ENCODE measurements at regions not wholly inside any gene's neighbourhood (a gene's known extent, or its start where the extent isn't known, plus 50 kb on each side); places are given as distances from the start of the nearest gene placed in this dataset.

DNA sequence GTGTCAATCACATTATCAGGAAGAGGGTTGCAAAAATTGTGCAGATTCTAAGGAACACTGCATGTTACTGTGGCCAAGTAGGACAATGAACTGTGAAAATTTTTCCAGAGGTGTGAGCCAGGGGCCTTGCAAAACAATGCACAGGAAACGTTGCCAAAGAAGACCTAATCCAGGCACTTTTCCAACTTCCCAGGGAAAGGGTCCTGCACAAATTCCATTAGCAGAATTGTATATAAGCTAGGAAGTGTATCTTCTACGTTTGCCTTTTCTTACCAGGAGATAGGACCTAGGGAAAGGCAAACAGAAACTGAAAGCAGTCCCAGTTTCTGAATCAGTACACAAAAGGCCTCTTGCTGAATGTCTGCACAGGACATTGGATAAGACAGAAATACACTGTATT lies 1888.3 kb upstream of the CELF4 start:
- Histone ChIP-seq H3K27me3 (ENCODE audit: insufficient read depth, low read length) (no peaks in the 10 kb centered on the region), H3F3A (ENCODE audit: insufficient read depth, low read length) (no peaks in the 10 kb centered on the region), H3K4me1 (ENCODE audit: insufficient read depth, low read length, severe bottlenecking) (no peaks in the 10 kb centered on the region), H4K20me1 (ENCODE audit: insufficient read depth, low read length) (no peaks in the 10 kb centered on the region), H3K9me2 (ENCODE audit: low read depth, low read length) (no peaks in the 10 kb centered on the region), H2AFZ (ENCODE audit: low read length) (no peak overlapping the region), H3K9ac (ENCODE audit: low read length) (no peak overlapping the region), H3K79me2 (ENCODE audit: insufficient read depth, low read length) (no peaks in the 10 kb centered on the region), H3K4me2 (ENCODE audit: low read length) (no peak overlapping the region), H3K36me3 (ENCODE audit: insufficient read depth, low read length) (no peaks in the 10 kb centered on the region), H3K4me3 (ENCODE audit: low read depth, low read length, poor library complexity, severe bottlenecking) (no peak overlapping the region), H3K9me3 (ENCODE audit: low read length) (no peaks in the 10 kb centered on the region), H3K27ac (ENCODE audit: low read depth, low read length, poor library complexity, severe bottlenecking) (no peak overlapping the region)
- no peak for TF ChIP-seq CTCF (IDR thresholded peaks at IDR 0.05; ENCODE audit: low read length)

DNA sequence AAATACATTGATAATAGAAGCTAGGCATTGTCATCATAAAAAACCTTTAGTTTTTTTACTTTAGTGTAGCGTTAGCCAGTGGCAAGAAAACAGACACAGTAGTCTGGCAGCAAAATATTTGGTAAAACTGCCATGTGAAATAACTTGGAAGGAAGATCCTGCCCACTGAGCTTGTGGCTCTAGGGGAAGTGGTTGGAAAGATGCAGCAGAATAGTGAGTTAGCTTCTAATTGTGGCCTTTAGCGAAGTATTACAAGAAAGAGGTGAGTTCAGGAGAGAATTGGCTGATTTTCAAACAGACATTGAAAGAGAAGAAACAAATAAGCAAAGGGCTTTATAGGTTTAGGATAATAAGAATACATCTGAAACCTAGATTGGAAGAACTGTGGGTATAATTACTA lies 1887.8 kb upstream of the CELF4 start:
- Histone ChIP-seq H4K20me1 (ENCODE audit: insufficient read depth, low read length) (no peaks in the 10 kb centered on the region), H2AFZ (ENCODE audit: low read length) (no peak overlapping the region), H3K27ac (ENCODE audit: low read depth, low read length, poor library complexity, severe bottlenecking) (no peak overlapping the region), H3K27me3 (ENCODE audit: insufficient read depth, low read length) (no peaks in the 10 kb centered on the region), H3K79me2 (ENCODE audit: insufficient read depth, low read length) (no peaks in the 10 kb centered on the region), H3F3A (ENCODE audit: insufficient read depth, low read length) (no peaks in the 10 kb centered on the region), H3K9me3 (ENCODE audit: low read length) (no peaks in the 10 kb centered on the region), H3K36me3 (ENCODE audit: insufficient read depth, low read length) (no peaks in the 10 kb centered on the region), H3K4me2 (ENCODE audit: low read length) (no peak overlapping the region), H3K4me3 (ENCODE audit: low read depth, low read length, poor library complexity, severe bottlenecking) (no peak overlapping the region), H3K4me1 (ENCODE audit: insufficient read depth, low read length, severe bottlenecking) (no peaks in the 10 kb centered on the region), H3K9ac (ENCODE audit: low read length) (no peak overlapping the region), H3K9me2 (ENCODE audit: low read depth, low read length) (no peaks in the 10 kb centered on the region)
- TF ChIP-seq EZH2 (IDR thresholded peaks at IDR 0.05; ENCODE audit: borderline replicate concordance, low read length) (no peak), CTCF (IDR thresholded peaks at IDR 0.05; ENCODE audit: low read length) (no peak)

DNA sequence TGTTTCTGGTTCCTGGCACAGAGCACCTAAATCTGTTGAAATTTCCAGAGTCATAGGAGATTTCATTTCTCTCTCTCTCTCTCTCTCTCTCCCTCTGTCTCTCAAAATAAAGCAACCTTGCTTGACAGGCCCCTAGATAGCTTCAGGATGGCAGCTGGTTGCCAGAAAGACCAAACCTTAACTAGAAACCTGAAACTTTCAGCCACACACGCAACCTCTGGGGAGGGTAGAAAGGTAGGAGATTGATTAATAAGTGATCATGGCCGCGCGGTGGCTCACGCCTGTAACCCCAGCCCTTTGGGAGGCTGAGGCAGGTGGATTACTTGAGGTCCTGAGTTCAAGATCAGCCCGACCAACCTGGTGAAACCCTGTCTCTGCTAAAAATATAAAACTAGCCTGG lies 1885.4 kb upstream of the CELF4 start:
- no peaks in the 10 kb centered on the region for H3K27me3 ChIP-seq (ENCODE audit: insufficient read depth, low read length)
- no peaks in the 10 kb centered on the region for H4K20me1 ChIP-seq (ENCODE audit: insufficient read depth, low read length)
- H3K9me2 ChIP-seq (ENCODE audit: low read depth, low read length), result no peaks in the 10 kb centered on the region
- no peak overlapping the region for H3K9ac ChIP-seq (ENCODE audit: low read length)
- no peak overlapping the region for H3K27ac ChIP-seq (ENCODE audit: low read depth, low read length, poor library complexity, severe bottlenecking)
- no peaks in the 10 kb centered on the region for H3K36me3 ChIP-seq (ENCODE audit: insufficient read depth, low read length)
- H2AFZ ChIP-seq (ENCODE audit: low read length), result no peak overlapping the region
- TF ChIP-seq CTCF (IDR thresholded peaks at IDR 0.05; ENCODE audit: low read length), result no peak
- no peak for TF ChIP-seq EZH2 (IDR thresholded peaks at IDR 0.05; ENCODE audit: borderline replicate concordance, low read length)
- no peak overlapping the region for H3K4me2 ChIP-seq (ENCODE audit: low read length)
- H3K4me1 ChIP-seq (ENCODE audit: insufficient read depth, low read length, severe bottlenecking), result no peaks in the 10 kb centered on the region
- H3F3A ChIP-seq (ENCODE audit: insufficient read depth, low read length), result no peaks in the 10 kb centered on the region
- no peaks in the 10 kb centered on the region for H3K9me3 ChIP-seq (ENCODE audit: low read length)
- no peaks in the 10 kb centered on the region for H3K79me2 ChIP-seq (ENCODE audit: insufficient read depth, low read length)
- no peak overlapping the region for H3K4me3 ChIP-seq (ENCODE audit: low read depth, low read length, poor library complexity, severe bottlenecking)
